OCI-LY7 (cell line): ENCODE measurements at regions not wholly inside any gene's neighbourhood (a gene's known extent, or its start where the extent isn't known, plus 50 kb on each side); places are given as distances from the start of the nearest gene placed in this dataset.
"Not testable (repeated sequence)": the region's sequence is repeated elsewhere in the genome, so short reads cannot be mapped to it uniquely, and the experiment has no call there.

Source experiments
- BruUV-seq: library from RNA; stranded (reverse); fragments of 400-500 nt; replicated peaks from 2 replicates; lab custom pipeline; 2021; lab: Mats Ljungman, UMichigan
- CTCF ChIA-PET: fragments of 300-600 bp; sonication (Branson Sonifier 250); formaldehyde crosslinking; loops from one replicate; lab custom pipeline; 2022; ENCODE audit warnings: antibody characterized with exemption; ENCODE audit not compliant: unreplicated experiment; lab: Charles Lee
- POLR2A ChIA-PET: fragments of 300-600 bp; sonication (Branson Sonifier 250); formaldehyde crosslinking; loops from one replicate; lab custom pipeline; 2022; ENCODE audit warnings: antibody characterized with exemption; lab: Charles Lee
- DNase-seq: peaks from one replicate; pipeline ENCODE4 v3.0.0-alpha.2; 2015; ENCODE audit warnings: low spot score
- H2AFZ ChIP-seq: fragments of 200-600 bp; sonication (generic), shearing (Covaris generic); 2 replicates; pipeline ENCODE4 v1.6.1; 2014; ENCODE audit warnings: mild to moderate bottlenecking, antibody characterized with exemption, low read length, moderate library complexity
- H3K27ac ChIP-seq: fragments of 200-600 bp; sonication (generic); 2 replicates; pipeline ENCODE4 v1.5.1; 2014; ENCODE audit warnings: mixed run types, low read depth, mild to moderate bottlenecking, moderate library complexity, low read length, inconsistent platforms; ENCODE audit not compliant: poor library complexity, severe bottlenecking
- H3K36me3 ChIP-seq: fragments of 200-600 bp; sonication (generic); 2 replicates; pipeline ENCODE4 v1.6.1; 2014; ENCODE audit warnings: mild to moderate bottlenecking, antibody characterized with exemption, low read length, moderate library complexity, mixed read lengths; ENCODE audit not compliant: insufficient read depth
- H3K4me1 ChIP-seq: fragments of 200-600 bp; sonication (generic); 2 replicates; pipeline ENCODE4 v1.5.1; 2014; ENCODE audit warnings: mild to moderate bottlenecking, low read length; ENCODE audit not compliant: insufficient read depth, poor library complexity, severe bottlenecking
- H3K4me2 ChIP-seq: fragments of 200-600 bp; sonication (generic); 2 replicates; pipeline ENCODE4 v1.6.1; 2014; ENCODE audit warnings: mild to moderate bottlenecking, low read length
- H3K4me3 ChIP-seq: fragments of 200-600 bp; sonication (generic); 2 replicates; pipeline ENCODE4 v1.5.1; 2014; ENCODE audit warnings: mild to moderate bottlenecking, low read depth, low read length; ENCODE audit not compliant: poor library complexity, severe bottlenecking
- H3K79me2 ChIP-seq: fragments of 200-600 bp; sonication (generic); 2 replicates; pipeline ENCODE4 v1.6.1; 2016; ENCODE audit warnings: low read depth, mild to moderate bottlenecking, low read length, moderate library complexity, mixed read lengths; ENCODE audit not compliant: insufficient read depth
- H3K9me2 ChIP-seq: fragments of 200-600 bp; sonication (generic); 2 replicates; pipeline ENCODE4 v1.6.1; 2016; ENCODE audit warnings: mild to moderate bottlenecking, low read length, mixed read lengths; ENCODE audit not compliant: insufficient read depth
- H3K9me3 ChIP-seq: fragments of 200-600 bp; sonication (generic); 2 replicates; pipeline ENCODE4 v1.6.1; 2014; ENCODE audit warnings: mild to moderate bottlenecking, mixed run types, low read length, mixed read lengths
- H4K20me1 ChIP-seq: fragments of 200-600 bp; sonication (generic); 2 replicates; pipeline ENCODE4 v1.6.1; 2014; ENCODE audit warnings: mild to moderate bottlenecking, antibody characterized with exemption, low read length, moderate library complexity, mixed read lengths; ENCODE audit not compliant: insufficient read depth
- CTCF ChIP-seq: fragments of 200-600 bp; sonication (generic); conservative IDR thresholded peaks from 2 replicates; pipeline ENCODE4 v1.5.1; 2014; ENCODE audit warnings: mild to moderate bottlenecking, antibody characterized with exemption, low read length, moderate library complexity, mixed read lengths
- EZH2phosphoT487 ChIP-seq: fragments of 200-600 bp; sonication (generic); IDR thresholded peaks from 2 replicates; pipeline ENCODE4 v1.6.1; 2018; ENCODE audit warnings: low read depth, borderline replicate concordance, mild to moderate bottlenecking, mixed run types, antibody characterized with exemption, low read length, moderate library complexity, mixed read lengths
- intact Hi-C: fragments of 100-400 bp; cut with micrococcal nuclease; formaldehyde crosslinking; loops from one replicate; pipeline ENCODE4 v1.10.0; 2022; ENCODE audit not compliant: unreplicated experiment

DNA sequence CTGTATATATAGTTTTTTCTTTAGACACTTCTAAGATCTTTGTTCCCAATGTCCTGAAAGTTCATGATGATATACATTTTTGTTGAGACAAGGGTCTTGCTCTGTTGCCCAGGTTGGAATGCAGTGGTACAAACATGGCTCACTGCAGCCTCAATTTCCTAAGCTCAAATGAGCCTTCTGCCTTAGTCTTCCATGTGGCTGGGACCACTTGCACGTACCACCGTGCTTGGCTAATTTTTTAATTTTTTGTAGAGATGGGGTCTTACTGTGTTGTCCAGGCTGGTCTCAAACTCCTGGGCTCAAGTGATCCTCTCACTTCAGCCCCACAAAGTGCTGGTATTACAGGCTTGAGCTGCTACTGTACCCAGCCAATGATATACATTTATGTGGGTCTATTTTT is 132.9 kb upstream of the BCOR start:
- intact Hi-C loops, result no loop called here
- no peaks in the 10 kb centered on the region for H3K36me3 ChIP-seq

GRCh38 chrX:40227125-40227524 is 129.4 kb upstream of the BCOR start:
- no peaks in the 10 kb centered on the region for H3K4me1 ChIP-seq
- intact Hi-C loops, result no loop called here
- H3K9me3 ChIP-seq, result no peaks in the 10 kb centered on the region
- no peak overlapping the region for H2AFZ ChIP-seq
- H3K4me2 ChIP-seq, result no peak overlapping the region
- TF ChIP-seq CTCF (no peak), EZH2phosphoT487 (no peak)
- no TSS peak for BruUV-seq
- H4K20me1 ChIP-seq, result no peaks in the 10 kb centered on the region
- ChIA-PET CTCF (no interaction called here), POLR2A (interaction anchor here (0.9 kb wide), 1 partner anchor 12 kb away, joined by 3 read pairs; no protein-coding TSS in a partner anchor)
- no peaks in the 10 kb centered on the region for H3K9me2 ChIP-seq
- no peak overlapping the region for H3K4me3 ChIP-seq
- no peak for DNase-seq
- H3K27ac ChIP-seq, result no peak overlapping the region
- no peaks in the 10 kb centered on the region for H3K79me2 ChIP-seq
- H3K36me3 ChIP-seq, result no peaks in the 10 kb centered on the region

More for the DNA sequence above, 132.9 kb upstream of the BCOR start:
- H3K79me2 ChIP-seq, result no peaks in the 10 kb centered on the region
- ChIA-PET CTCF (no interaction called here), POLR2A (no interaction called here)
- no peak overlapping the region for H3K4me2 ChIP-seq
- H3K9me2 ChIP-seq, result no peaks in the 10 kb centered on the region
- no peak overlapping the region for H2AFZ ChIP-seq
- no peak for DNase-seq
- no peaks in the 10 kb centered on the region for H3K9me3 ChIP-seq
- H3K4me1 ChIP-seq, result no peaks in the 10 kb centered on the region
- BruUV-seq, result no TSS peak
- no peak overlapping the region for H3K4me3 ChIP-seq
- no peak for TF ChIP-seq EZH2phosphoT487
- H4K20me1 ChIP-seq, result no peaks in the 10 kb centered on the region
- no peak overlapping the region for H3K27ac ChIP-seq

- Histone ChIP-seq H3K36me3 (no peaks in the 10 kb centered on the region), H4K20me1 (no peaks in the 10 kb centered on the region), H3K4me2 (no peak overlapping the region), H2AFZ (no peak overlapping the region), H3K4me1 (no peaks in the 10 kb centered on the region), H3K9me2 (no peaks in the 10 kb centered on the region), H3K9me3 (no peaks in the 10 kb centered on the region), H3K79me2 (no peaks in the 10 kb centered on the region), H3K27ac (no peak overlapping the region), H3K4me3 (no peak overlapping the region)
- POLR2A ChIA-PET, result no interaction called here
- no peak for DNase-seq
- no peak for TF ChIP-seq CTCF
- TF ChIP-seq EZH2phosphoT487, result no peak
- CTCF ChIA-PET, result no interaction called here
- intact Hi-C loops, result no loop called here
- no TSS peak for BruUV-seq
These were observed 126.9 kb upstream of the BCOR start for GRCh38 chrX:40224658-40225057.

DNA sequence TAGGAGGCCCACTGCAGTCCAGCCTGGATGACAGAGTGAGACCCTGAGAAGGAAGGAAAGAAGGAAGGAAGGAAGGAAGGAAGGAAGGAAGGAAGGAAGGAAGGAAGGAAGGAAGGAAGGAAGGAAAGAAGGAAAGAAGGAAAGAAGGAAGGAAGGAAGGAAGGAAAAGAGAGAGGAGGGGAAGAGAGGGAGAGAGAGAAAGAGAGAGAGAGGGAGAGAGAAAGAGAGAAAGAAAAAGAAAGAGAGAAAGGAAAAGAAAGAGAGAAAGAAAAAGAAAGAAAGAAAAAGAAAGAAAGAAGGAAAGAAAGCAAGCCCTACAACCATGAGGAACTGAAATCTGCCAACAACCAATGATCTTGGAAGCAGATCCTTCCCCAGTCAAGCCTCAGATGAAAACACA is 124.9 kb upstream of the BCOR start:
- H3K79me2 ChIP-seq, POLR2A ChIA-PET, H2AFZ ChIP-seq, H3K4me2 ChIP-seq, H3K4me1 ChIP-seq, intact Hi-C loops, H3K27ac ChIP-seq, H3K9me2 ChIP-seq, BruUV-seq, H4K20me1 ChIP-seq, H3K36me3 ChIP-seq, H3K9me3 ChIP-seq, H3K4me3 ChIP-seq, DNase-seq: not testable (repeated sequence)
- CTCF ChIA-PET, result interaction anchor here (0.6 kb wide), 1 partner anchor 950 kb away, joined by 3 read pairs; no protein-coding TSS in a partner anchor
